HG03354 (cell line): ENCODE measurements at regions not wholly inside any gene's neighbourhood (a gene's known extent, or its start where the extent isn't known, plus 50 kb on each side); places are given as distances from the start of the nearest gene placed in this dataset.
"Not testable (repeated sequence)": the region's sequence is repeated elsewhere in the genome, so short reads cannot be mapped to it uniquely, and the experiment has no call there.

Source experiments
- ATAC-seq: cut with Tn5 transposase; IDR thresholded peaks from one replicate; pipeline ENCODE4 v1.9.1; 2021; ENCODE audit warnings: mild to moderate bottlenecking; ENCODE audit not compliant: unreplicated experiment, poor library complexity, severe bottlenecking

DNA sequence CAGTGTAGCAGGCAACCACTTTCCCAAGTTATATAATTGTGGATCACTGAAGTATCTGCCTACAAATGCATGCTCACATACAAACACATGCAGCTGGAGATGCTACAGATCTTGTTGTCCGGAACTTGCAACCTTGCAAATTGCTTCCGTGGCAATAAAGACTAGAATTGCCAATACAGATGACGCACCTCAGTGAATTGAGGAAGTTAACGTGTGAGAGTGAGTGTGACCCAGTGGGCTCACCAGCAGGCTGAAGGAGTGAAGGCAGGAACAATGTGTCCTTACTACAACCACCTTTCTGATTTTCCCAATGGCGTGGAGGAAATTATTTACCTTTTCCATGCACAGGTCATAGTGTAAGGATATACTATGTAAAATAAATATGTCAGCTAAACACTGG is 89.4 kb upstream of the GRIP1 start:
- ATAC-seq = no peak

DNA sequence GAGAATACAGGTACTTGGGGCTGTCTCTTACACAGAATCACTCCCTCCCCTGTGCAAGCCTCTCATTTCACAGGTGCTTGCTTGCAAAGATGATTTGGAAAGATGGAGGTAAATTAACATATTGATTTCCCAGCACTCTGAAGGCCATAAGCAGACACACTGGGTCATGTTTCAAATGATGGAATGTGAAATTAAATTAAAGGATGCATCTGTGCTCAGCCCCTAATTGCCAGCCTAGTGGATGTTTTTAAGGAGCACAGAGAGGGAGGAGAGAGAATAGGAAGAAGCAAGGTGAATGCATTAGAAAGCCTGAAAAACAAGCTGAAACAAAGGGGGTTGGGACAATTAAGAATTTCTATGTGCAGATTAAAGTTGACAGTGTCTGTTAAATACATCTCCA is 96.1 kb upstream of the GRIP1 start:
- ATAC-seq = no peak

GRCh38 chr12:66775871-66776270 is 97.0 kb upstream of the GRIP1 start:
- ATAC-seq = no peak

- peak; percentile 91 for ATAC-seq
Observed at GRCh38 chr12:66776974-66777373, 98.1 kb upstream of the GRIP1 start.

DNA sequence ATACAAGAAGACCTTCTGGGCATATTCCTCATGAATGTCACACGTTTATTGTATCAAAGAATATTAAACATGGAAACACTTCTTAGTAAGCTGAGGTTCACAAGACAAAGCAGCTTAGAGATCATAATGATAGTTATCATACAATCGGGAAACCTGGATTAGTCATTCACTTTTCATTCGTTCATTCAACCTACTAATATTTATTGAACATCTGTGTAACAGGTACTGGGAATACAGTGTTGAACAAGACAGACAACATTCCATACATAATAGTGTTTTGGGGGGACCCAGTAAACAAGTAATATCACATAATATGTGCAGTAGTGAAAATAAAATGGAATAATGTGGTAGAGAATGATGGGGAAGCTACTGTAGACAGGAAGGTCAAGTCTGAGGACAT is 100.6 kb upstream of the GRIP1 start:
- ATAC-seq = no peak

DNA sequence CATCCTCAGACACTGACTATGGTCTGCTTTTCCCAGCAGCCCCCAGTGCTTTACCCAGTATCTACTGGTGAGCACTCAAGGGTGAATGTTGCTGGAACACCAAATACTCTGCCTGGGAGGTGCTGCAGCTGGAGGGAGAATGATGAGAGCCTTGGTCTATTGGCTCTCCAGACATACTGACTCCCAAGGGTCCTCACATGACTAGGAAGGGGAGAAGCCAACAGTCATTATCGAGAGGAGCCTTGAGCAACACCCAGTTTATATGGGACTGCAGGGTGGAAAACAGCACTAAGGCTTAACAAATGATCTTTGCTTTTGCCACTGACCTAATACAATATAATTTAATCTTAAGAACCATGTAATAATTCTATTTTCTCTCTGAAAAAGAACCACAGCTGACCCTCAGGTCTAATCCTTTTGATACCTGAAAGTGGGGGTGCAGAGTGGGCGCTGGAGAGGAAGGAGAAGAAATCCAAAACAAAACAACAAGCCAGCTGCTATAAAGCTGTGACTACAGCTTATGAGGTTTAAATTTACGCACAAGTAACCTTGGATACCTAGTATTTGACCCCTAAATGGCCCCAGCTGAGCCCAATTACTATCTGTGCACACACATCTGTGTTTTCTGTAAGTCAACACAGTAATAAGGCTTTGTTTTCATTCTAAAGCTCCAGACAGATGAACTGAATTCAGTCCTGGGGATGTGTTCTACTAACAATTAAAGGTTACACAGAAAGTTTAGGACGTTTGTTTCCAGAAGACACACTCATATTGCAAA is 107.8 kb upstream of the GRIP1 start:
- no peak for ATAC-seq

- no peak for ATAC-seq
Observed at GRCh38 chr12:66799551-66799950, 120.7 kb upstream of the GRIP1 start.

- ATAC-seq = no peak
Observed at GRCh38 chr12:66800046-66800445, 121.2 kb upstream of the GRIP1 start.

GRCh38 chr12:66803930-66804329 is 125.1 kb upstream of the GRIP1 start:
- ATAC-seq = no peak

DNA sequence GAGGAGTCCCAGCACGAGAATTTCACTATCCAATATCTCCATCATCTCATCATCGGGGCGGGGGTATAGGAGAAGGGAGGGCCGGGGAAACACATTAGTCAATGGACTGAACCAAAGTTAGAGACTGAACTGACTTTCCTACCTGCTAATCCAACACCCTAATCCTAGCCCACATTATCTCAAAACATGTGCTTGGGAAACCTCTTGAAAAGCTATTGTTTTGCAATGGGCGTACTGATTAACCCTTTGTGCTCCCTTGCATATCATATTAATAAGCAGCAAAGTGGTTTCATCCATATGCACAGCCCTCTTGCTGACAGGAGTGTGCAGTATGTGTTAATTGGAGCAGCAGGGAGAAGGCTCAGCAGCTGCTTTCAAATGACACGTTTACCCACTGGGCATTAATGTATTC is 125.7 kb upstream of the GRIP1 start:
- ATAC-seq = no peak

DNA sequence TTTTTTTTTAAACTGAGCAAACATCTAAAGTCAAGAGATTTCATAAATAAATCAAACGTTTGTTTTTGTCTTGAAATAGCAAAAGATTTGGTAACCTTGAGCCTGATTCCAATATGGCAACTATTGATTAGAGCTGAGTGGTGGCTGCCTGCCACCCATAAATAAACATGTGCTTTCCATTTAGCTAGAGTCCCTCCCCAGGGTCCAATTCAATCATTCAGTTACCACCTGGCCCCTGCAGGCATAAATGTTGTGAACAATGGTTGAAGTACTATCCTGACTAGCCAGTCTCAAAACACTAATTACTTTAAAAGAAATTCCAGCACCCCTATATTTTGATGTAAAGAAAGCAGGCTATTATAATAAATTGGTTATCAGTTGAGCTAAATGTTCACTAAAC is 129.7 kb upstream of the GRIP1 start:
- ATAC-seq = no peak

- ATAC-seq = no peak
Observed at GRCh38 chr12:66813137-66813892, 134.4 kb upstream of the GRIP1 start.

GRCh38 chr12:66819587-66819986 is 140.7 kb upstream of the GRIP1 start:
- ATAC-seq = no peak

GRCh38 chr12:66822961-66823360 is 144.1 kb upstream of the GRIP1 start:
- ATAC-seq = no peak

- ATAC-seq = no peak
Observed at GRCh38 chr12:66823857-66824570, 145.1 kb upstream of the GRIP1 start.

DNA sequence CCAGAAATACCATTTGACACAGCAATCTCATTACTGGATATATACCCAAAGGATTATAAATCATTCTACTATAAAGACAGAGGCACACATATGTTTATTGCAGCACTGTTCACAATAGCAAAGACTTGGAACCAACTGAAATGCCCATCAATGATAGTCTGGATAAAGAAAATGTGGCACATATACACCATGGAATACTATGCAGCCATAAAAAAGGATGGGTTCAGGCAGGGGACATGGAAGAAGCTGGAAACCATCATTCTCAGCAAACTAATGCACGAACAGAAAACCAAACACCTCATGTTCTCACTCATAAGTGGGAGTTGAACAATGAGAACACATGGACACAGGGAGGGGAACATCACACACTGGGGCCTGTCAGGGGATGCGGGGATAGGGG is 147.0 kb upstream of the GRIP1 start:
- not testable (repeated sequence) for ATAC-seq

- no peak for ATAC-seq
Observed at GRCh38 chr12:66829660-66830325, 150.9 kb upstream of the GRIP1 start.

GRCh38 chr12:66831495-66831894 is 152.6 kb upstream of the GRIP1 start:
- ATAC-seq = no peak

- ATAC-seq = no peak
Observed at GRCh38 chr12:66832997-66833396, 154.1 kb upstream of the GRIP1 start.

GRCh38 chr12:66836623-66837310 is 157.9 kb upstream of the GRIP1 start:
- ATAC-seq = no peak
